ENCODE measurements at regions not wholly inside any gene's neighbourhood (a gene's known extent, or its start where the extent isn't known, plus 50 kb on each side); places are given as distances from the start of the nearest gene placed in this dataset.

DNA sequence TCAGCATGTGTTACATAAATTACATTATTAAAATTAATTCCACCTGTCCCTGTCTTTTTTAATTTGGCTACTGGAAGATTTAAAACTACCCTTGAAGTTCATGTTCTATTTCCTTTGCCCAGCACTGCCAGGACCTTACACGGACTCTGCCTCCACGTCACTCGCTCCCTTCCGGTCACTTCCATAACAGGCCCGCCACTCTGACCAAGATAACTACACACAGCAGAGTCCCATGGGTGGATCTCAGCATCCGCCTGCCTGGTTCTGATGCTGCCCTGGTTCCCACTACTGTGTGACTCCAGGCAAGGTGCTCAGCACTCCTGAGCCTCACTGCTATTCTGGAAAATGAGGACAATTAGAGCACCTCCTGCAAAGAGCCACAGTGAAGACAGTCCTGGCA, 153.3 kb upstream of the ERG start:
- TF ChIP-seq ZBTB17 (CRISPR knock-in tag; IDR thresholded peaks at IDR 0.05) (no peak), ATF7 (IDR thresholded peaks at IDR 0.05) (no peak), ZFX (CRISPR knock-in tag; IDR thresholded peaks at IDR 0.05) (no peak), RAD21 (CRISPR knock-in tag; conservative IDR thresholded peaks at IDR 0.05 in 1 of 2, IDR thresholded peaks at IDR 0.05 in 1 of 2) (no peak), GTF2E2 (tag; IDR thresholded peaks at IDR 0.05) (no peak)
